HG03565 (cell line): ENCODE measurements at regions not wholly inside any gene's neighbourhood (a gene's known extent, or its start where the extent isn't known, plus 50 kb on each side); places are given as distances from the start of the nearest gene placed in this dataset.

Experiments used
- ATAC-seq: cut with Tn5 transposase; IDR thresholded peaks from one replicate; pipeline ENCODE4 v1.9.1; 2021; ENCODE audit warnings: mild to moderate bottlenecking, moderate library complexity; ENCODE audit not compliant: unreplicated experiment

- no peak for ATAC-seq
Observed at GRCh38 chr10:120982507-120982906, 131.3 kb downstream of the WDR11 start.

- no peak for ATAC-seq
Observed at GRCh38 chr10:120983721-120984120, 132.6 kb downstream of the WDR11 start.

GRCh38 chr10:120984221-120984620 lies 133.1 kb downstream of the WDR11 start:
- no peak for ATAC-seq

GRCh38 chr10:120987359-120987758 lies 136.2 kb downstream of the WDR11 start:
- ATAC-seq: no peak

- ATAC-seq: no peak
Observed at GRCh38 chr10:120988751-120989150, 137.6 kb downstream of the WDR11 start.

- no peak for ATAC-seq
Observed at GRCh38 chr10:120989279-120989678, 138.1 kb downstream of the WDR11 start.

GRCh38 chr10:120989996-120990598 lies 138.9 kb downstream of the WDR11 start:
- no peak for ATAC-seq

- ATAC-seq: no peak
Observed at GRCh38 chr10:120990831-120991230, 139.7 kb downstream of the WDR11 start.

- no peak for ATAC-seq
Observed at GRCh38 chr10:120993089-120993488, 141.9 kb downstream of the WDR11 start.

- no peak for ATAC-seq
Observed at GRCh38 chr10:120995768-120996167, 144.6 kb downstream of the WDR11 start.

- ATAC-seq: no peak
Observed at GRCh38 chr10:120996456-120997034, 145.4 kb downstream of the WDR11 start.

- ATAC-seq: no peak
Observed at GRCh38 chr10:120997313-120997712, 146.2 kb downstream of the WDR11 start.

GRCh38 chr10:120997756-120998155 lies 146.6 kb downstream of the WDR11 start:
- no peak for ATAC-seq

GRCh38 chr10:120998251-120998650 lies 147.1 kb downstream of the WDR11 start:
- no peak for ATAC-seq

- ATAC-seq: no peak
Observed at GRCh38 chr10:120998782-120999285, 147.7 kb downstream of the WDR11 start.

GRCh38 chr10:120999868-121000267 lies 148.7 kb downstream of the WDR11 start:
- ATAC-seq: no peak

- ATAC-seq: no peak
Observed at GRCh38 chr10:121002586-121003205, 151.5 kb downstream of the WDR11 start.

GRCh38 chr10:121005948-121006587 lies 154.9 kb downstream of the WDR11 start:
- no peak for ATAC-seq

- no peak for ATAC-seq
Observed at GRCh38 chr10:121007264-121007663, 156.1 kb downstream of the WDR11 start.

GRCh38 chr10:121015916-121016315 lies 164.8 kb downstream of the WDR11 start:
- no peak for ATAC-seq

GRCh38 chr10:121024905-121025584 lies 173.9 kb downstream of the WDR11 start:
- ATAC-seq: no peak
